ENCODE measurements at regions not wholly inside any gene's neighbourhood (a gene's known extent, or its start where the extent isn't known, plus 50 kb on each side); places are given as distances from the start of the nearest gene placed in this dataset.

DNA sequence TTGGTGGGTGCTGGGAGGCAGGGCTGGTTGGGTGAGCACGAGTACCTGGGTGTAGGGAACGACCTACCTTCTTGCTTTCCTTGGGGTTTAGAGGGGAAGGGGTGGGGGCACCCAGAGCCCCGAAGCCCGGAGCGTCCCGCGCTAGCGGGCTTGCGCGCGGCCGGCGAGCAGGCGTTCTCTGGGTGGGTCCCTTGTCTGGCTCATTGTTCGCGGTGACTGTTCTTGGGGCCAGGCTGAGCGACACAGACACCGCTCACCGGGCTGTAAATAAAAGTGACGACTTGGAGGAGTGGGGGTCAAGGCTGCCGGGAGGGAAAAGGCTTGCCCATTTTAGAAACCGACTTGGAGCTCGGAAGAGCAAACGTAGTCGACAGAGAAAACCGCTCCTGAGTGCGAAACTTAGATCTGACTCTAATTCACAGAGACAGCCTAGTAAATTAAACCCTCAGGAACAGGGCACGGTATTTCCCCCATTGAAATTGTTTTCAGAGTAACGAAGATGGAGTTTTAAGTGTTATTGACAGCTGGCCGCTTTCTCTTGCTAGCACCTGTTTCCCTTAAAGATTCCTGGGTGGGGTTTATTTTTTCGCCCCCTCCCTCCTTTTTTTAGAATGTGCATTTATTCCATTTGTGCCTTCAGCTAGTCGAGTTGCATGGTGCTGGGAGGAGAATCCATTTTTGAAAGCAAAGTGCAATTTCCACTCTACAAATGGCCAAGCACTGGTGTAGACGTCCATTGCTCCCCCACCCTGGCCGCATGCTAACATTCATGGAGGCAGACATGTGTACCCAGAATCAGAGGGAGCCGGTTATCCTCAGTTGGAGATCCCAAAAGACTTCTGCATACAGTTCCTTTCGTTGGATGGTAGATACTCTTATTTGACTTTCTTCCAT is 532.1 kb upstream of the SEMA6D start:
- peak overlapping the region; percentile 70 for H3K9ac ChIP-seq (ENCODE audit: low read length)
- no peaks in the 10 kb centered on the region for H3K27me3 ChIP-seq (replicated peaks; ENCODE audit: insufficient read depth, low read length)
- H3K9me3 ChIP-seq (replicated peaks; ENCODE audit: insufficient read depth, low read length): no peaks in the 10 kb centered on the region
- H3K27ac ChIP-seq (ENCODE audit: low read length): peak overlapping the region; percentile 41; the same call in 1 of the 2 replicates
- no peaks in the 10 kb centered on the region for H3K4me1 ChIP-seq (ENCODE audit: low read length)
- H3K4me3 ChIP-seq (ENCODE audit: low read length): peak overlapping the region; percentile 70
- TF ChIP-seq, protein P1, sequence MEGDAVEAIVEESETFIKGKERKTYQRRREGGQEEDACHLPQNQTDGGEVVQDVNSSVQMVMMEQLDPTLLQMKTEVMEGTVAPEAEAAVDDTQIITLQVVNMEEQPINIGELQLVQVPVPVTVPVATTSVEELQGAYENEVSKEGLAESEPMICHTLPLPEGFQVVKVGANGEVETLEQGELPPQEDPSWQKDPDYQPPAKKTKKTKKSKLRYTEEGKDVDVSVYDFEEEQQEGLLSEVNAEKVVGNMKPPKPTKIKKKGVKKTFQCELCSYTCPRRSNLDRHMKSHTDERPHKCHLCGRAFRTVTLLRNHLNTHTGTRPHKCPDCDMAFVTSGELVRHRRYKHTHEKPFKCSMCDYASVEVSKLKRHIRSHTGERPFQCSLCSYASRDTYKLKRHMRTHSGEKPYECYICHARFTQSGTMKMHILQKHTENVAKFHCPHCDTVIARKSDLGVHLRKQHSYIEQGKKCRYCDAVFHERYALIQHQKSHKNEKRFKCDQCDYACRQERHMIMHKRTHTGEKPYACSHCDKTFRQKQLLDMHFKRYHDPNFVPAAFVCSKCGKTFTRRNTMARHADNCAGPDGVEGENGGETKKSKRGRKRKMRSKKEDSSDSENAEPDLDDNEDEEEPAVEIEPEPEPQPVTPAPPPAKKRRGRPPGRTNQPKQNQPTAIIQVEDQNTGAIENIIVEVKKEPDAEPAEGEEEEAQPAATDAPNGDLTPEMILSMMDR (IDR thresholded peaks at IDR 0.05; ENCODE audit: low read length): no peak
- TF ChIP-seq EZH2phosphoT487 (IDR thresholded peaks at IDR 0.05; ENCODE audit: low read length) (no peak), EZH2 (optimal IDR thresholded peaks at IDR 0.05; ENCODE audit: low read depth, low read length) (no peak)
- H2AFZ ChIP-seq (ENCODE audit: low read length): peak overlapping the region; percentile 61
- no peaks in the 10 kb centered on the region for H3K9me2 ChIP-seq (replicated peaks; ENCODE audit: insufficient read depth, low read length)
- peaks cover 17% of the 10 kb centered on the region for H3K79me2 ChIP-seq (ENCODE audit: low read length)
- H3K4me2 ChIP-seq (ENCODE audit: low read depth, low read length): peak overlapping the region; percentile 54
- H3F3A ChIP-seq (ENCODE audit: insufficient read depth, low read length): no peaks in the 10 kb centered on the region
- no peaks in the 10 kb centered on the region for H3K36me3 ChIP-seq (replicated peaks; ENCODE audit: insufficient read depth, low read length)
- peak; percentile 31 for DNase-seq
- no peaks in the 10 kb centered on the region for H4K20me1 ChIP-seq (ENCODE audit: insufficient read depth, low read length)

DNA sequence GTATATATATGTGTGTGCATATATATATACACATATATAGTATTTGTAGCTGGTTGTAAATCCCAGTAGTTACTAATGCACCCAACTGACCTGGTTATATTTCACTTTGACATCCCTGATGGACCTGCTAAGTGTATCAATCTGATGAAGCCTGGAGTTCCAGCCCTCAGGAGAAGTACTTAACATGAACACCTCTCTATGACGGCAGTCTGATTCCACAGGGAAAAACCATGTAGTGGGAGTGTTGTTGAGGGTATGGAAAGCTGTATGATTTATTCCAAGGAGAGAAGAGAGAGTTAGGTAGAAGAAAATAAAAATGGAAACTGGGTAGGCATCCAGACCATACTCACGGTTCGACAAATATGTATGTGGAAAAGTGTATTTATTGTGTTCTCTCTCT is 531.2 kb upstream of the SEMA6D start:
- H3K36me3 ChIP-seq (replicated peaks; ENCODE audit: insufficient read depth, low read length): no peaks in the 10 kb centered on the region
- no peak overlapping the region for H2AFZ ChIP-seq (ENCODE audit: low read length)
- no peak for DNase-seq
- no peaks in the 10 kb centered on the region for H3K4me1 ChIP-seq (ENCODE audit: low read length)
- H3K27me3 ChIP-seq (replicated peaks; ENCODE audit: insufficient read depth, low read length): no peaks in the 10 kb centered on the region
- H3K27ac ChIP-seq (ENCODE audit: low read length): no peak overlapping the region
- H3K9ac ChIP-seq (ENCODE audit: low read length): no peak overlapping the region
- H3K4me2 ChIP-seq (ENCODE audit: low read depth, low read length): no peak overlapping the region
- H3K9me2 ChIP-seq (replicated peaks; ENCODE audit: insufficient read depth, low read length): no peaks in the 10 kb centered on the region
- no peak overlapping the region for H3K4me3 ChIP-seq (ENCODE audit: low read length)
- no peaks in the 10 kb centered on the region for H3K9me3 ChIP-seq (replicated peaks; ENCODE audit: insufficient read depth, low read length)
- H4K20me1 ChIP-seq (ENCODE audit: insufficient read depth, low read length): no peaks in the 10 kb centered on the region
- no peaks in the 10 kb centered on the region for H3F3A ChIP-seq (ENCODE audit: insufficient read depth, low read length)
- H3K79me2 ChIP-seq (ENCODE audit: low read length): peaks cover 17% of the 10 kb centered on the region
- TF ChIP-seq, protein P1 (IDR thresholded peaks at IDR 0.05; ENCODE audit: low read length): no peak
- TF ChIP-seq EZH2phosphoT487 (IDR thresholded peaks at IDR 0.05; ENCODE audit: low read length) (no peak), EZH2 (optimal IDR thresholded peaks at IDR 0.05; ENCODE audit: low read depth, low read length) (no peak)

DNA sequence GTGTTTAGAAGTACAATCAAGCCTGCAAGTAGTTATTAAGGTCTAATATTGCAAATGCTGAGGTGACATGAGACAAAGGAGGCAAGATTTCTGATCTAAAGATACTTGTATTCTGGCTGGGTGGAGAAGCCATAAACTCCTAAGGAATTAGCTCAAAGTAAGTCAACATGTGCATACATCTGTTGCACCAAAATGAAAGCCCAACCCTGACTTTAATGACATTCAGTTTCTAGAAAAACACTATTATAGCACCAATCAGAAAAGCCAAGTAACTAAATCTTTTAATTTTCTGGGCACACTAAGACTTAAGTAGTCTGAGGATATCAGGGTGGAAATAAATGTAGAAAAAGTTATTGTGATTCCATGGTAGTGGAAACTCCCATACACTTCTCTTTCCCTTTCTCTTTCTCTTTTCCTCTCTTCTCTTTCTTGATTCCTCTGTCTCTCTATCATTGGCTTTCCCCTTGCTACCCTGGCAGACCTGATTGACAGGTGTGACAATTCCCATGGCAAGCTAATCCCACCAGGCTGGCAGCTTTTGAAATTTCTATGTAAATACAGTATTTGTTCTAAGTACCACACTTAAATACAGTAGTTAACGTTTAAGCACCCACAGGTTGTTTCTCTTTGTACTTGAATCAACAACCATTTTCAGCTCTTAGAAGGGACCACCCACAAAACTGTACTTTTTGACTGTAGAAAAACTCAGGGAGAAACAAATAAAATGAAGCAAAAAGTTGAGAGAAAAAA is 528.4 kb upstream of the SEMA6D start:
- no peaks in the 10 kb centered on the region for H3F3A ChIP-seq (ENCODE audit: insufficient read depth, low read length)
- no peaks in the 10 kb centered on the region for H3K9me2 ChIP-seq (replicated peaks; ENCODE audit: insufficient read depth, low read length)
- H3K27ac ChIP-seq (ENCODE audit: low read length): no peak overlapping the region
- H3K27me3 ChIP-seq (replicated peaks; ENCODE audit: insufficient read depth, low read length): no peaks in the 10 kb centered on the region
- no peak overlapping the region for H3K9ac ChIP-seq (ENCODE audit: low read length)
- H4K20me1 ChIP-seq (ENCODE audit: insufficient read depth, low read length): no peaks in the 10 kb centered on the region
- no peak overlapping the region for H3K4me3 ChIP-seq (ENCODE audit: low read length)
- TF ChIP-seq, protein P1 (IDR thresholded peaks at IDR 0.05; ENCODE audit: low read length): no peak
- TF ChIP-seq EZH2 (optimal IDR thresholded peaks at IDR 0.05; ENCODE audit: low read depth, low read length): no peak
- TF ChIP-seq EZH2phosphoT487 (IDR thresholded peaks at IDR 0.05; ENCODE audit: low read length): no peak
- no peaks in the 10 kb centered on the region for H3K4me1 ChIP-seq (ENCODE audit: low read length)
- no peak overlapping the region for H3K4me2 ChIP-seq (ENCODE audit: low read depth, low read length)
- H3K79me2 ChIP-seq (ENCODE audit: low read length): peaks cover 17% of the 10 kb centered on the region
- no peak for DNase-seq
- H3K36me3 ChIP-seq (replicated peaks; ENCODE audit: insufficient read depth, low read length): no peaks in the 10 kb centered on the region
- H2AFZ ChIP-seq (ENCODE audit: low read length): no peak overlapping the region
- H3K9me3 ChIP-seq (replicated peaks; ENCODE audit: insufficient read depth, low read length): no peaks in the 10 kb centered on the region

Data from MM.1S (cell line).